Left ventricle myocardium inferior (tissue), 1 donor: ENCODE measurements at regions not wholly inside any gene's neighbourhood (a gene's known extent, or its start where the extent isn't known, plus 50 kb on each side); places are given as distances from the start of the nearest gene placed in this dataset.

Experiments
- DNase-seq: peaks from one replicate; pipeline ENCODE4 v3.0.0-alpha.2; 2020
- H3K27ac ChIP-seq: fragments of 200-600 bp; replicated peaks from 2 replicates; pipeline ENCODE4 v1.8.0; 2021
- H3K27me3 ChIP-seq: fragments of 200-600 bp; 2 replicates; pipeline ENCODE4 v1.8.0; 2021; ENCODE audit warnings: low read depth
- H3K36me3 ChIP-seq: fragments of 200-600 bp; 2 replicates; pipeline ENCODE4 v1.8.0; 2021
- H3K4me1 ChIP-seq: fragments of 200-600 bp; 2 replicates; pipeline ENCODE4 v1.8.0; 2021
- H3K4me3 ChIP-seq: fragments of 200-600 bp; 2 replicates; pipeline ENCODE4 v1.8.0; 2021; ENCODE audit warnings: mild to moderate bottlenecking, moderate library complexity
- H3K9me3 ChIP-seq: fragments of 200-600 bp; replicated peaks from 2 replicates; pipeline ENCODE4 v1.8.0; 2021
- intact Hi-C: fragments of 100-400 bp; cut with micrococcal nuclease; formaldehyde crosslinking; loops from one replicate; pipeline ENCODE4 v1.11.0; 2022
- TF ChIP-seq, protein P1 (sequence below): fragments of 200-600 bp; IDR thresholded peaks from 2 replicates; pipeline ENCODE4 v1.8.0; 2021; ENCODE audit warnings: antibody characterized with exemption, mild to moderate bottlenecking, borderline replicate concordance
- donor health status: DM: no; HTN: yes; CAD: no; lungs with severe emphysema.

DNA sequence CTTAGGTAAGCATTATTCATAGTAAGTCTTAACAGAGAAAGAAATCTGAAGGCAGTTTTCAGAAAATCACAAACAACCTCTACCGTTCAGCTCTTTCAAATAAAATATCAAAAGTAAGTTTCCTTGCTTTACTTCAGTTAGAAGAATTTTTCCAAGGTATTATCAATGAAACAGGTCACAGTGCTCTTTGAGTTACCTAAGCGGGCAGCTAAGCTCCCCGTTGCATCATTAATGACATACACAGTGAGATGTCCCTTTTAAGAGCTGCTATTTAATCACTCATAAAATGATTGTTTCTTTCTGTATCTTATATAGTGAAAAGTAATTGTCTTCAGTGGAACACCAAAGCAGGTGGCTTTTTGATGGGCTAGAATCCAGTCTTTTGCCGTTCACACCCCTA lies 86.2 kb upstream of the PIK3R1 start:
- Histone ChIP-seq H3K27me3 (no peaks in the 10 kb centered on the region), H3K27ac (no peak overlapping the region), H3K4me3 (no peak overlapping the region), H3K4me1 (no peaks in the 10 kb centered on the region), H3K9me3 (no peaks in the 10 kb centered on the region), H3K36me3 (no peaks in the 10 kb centered on the region)
- TF ChIP-seq, protein P1, sequence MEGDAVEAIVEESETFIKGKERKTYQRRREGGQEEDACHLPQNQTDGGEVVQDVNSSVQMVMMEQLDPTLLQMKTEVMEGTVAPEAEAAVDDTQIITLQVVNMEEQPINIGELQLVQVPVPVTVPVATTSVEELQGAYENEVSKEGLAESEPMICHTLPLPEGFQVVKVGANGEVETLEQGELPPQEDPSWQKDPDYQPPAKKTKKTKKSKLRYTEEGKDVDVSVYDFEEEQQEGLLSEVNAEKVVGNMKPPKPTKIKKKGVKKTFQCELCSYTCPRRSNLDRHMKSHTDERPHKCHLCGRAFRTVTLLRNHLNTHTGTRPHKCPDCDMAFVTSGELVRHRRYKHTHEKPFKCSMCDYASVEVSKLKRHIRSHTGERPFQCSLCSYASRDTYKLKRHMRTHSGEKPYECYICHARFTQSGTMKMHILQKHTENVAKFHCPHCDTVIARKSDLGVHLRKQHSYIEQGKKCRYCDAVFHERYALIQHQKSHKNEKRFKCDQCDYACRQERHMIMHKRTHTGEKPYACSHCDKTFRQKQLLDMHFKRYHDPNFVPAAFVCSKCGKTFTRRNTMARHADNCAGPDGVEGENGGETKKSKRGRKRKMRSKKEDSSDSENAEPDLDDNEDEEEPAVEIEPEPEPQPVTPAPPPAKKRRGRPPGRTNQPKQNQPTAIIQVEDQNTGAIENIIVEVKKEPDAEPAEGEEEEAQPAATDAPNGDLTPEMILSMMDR: no peak
- intact Hi-C loops: no loop called here
- DNase-seq: no peak

DNA sequence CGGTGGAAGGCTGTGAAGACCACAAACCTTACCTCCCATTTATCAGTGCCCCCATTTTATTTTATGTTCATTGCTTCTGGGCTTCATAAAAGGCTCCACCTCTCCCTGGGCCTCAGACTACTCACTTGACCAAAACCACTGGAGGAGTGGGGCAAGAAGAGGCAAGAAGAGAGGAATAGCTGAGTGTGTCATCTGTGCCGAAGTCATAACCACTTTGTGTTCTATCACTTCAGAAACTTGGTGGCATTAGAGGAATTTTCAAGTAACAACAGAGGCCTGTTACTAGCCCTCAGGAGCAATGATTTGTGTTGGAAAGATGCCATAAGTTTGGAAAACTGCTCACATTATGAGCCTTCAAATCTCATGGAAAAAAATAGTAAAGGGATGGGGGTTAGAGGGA lies 88.7 kb upstream of the PIK3R1 start:
- Histone ChIP-seq H3K4me3 (no peak overlapping the region), H3K4me1 (no peaks in the 10 kb centered on the region), H3K9me3 (no peaks in the 10 kb centered on the region), H3K27ac (no peak overlapping the region), H3K36me3 (no peaks in the 10 kb centered on the region), H3K27me3 (no peaks in the 10 kb centered on the region)
- TF ChIP-seq, protein P1: no peak
- intact Hi-C loops: no loop called here
- DNase-seq: no peak

DNA sequence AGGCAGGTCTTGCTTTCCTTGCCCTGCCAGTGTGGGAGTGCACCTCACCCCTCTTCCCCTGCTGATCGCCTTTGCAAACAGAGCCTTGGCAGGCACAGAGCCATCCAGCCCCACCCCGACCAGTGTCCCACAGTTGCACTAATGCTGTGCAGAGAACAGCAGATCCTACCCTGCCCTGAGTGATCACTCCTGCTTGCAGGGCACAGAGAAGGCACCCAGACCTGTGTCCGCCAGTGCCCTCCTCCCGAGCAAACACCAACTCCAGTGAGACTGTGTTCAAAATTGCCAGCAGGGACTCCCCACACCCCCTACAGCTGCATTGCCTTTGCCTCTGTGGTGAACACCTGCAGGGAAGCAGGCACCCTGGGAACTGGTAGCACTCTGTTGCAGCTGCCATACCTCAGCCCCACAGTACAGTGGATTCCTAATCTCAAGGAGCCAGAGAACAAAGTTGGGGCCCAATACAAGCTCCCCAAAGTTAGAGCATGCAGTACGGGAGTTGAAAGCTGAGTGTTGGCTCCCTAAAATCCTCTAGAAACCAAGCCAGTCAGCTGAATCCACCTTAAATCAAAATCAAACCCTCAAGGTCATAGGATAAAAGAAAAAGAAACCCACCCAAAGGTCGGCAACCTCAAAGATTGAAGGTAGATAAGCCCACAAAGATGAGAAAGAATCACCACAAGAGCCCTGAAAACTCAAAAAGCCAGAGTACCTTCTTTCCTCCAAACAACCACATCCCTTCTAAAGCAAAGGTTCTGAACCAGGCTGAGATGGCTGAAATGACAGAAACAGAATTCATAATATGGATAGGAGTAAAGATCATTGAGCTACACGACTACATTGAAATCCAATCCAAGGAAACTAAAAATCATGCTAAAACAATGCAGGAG lies 92.9 kb upstream of the PIK3R1 start:
- Histone ChIP-seq H3K36me3 (no peaks in the 10 kb centered on the region), H3K4me1 (no peaks in the 10 kb centered on the region), H3K9me3 (no peaks in the 10 kb centered on the region), H3K4me3 (no peak overlapping the region), H3K27me3 (no peaks in the 10 kb centered on the region), H3K27ac (no peak overlapping the region)
- intact Hi-C loops: no loop called here
- no peak for DNase-seq
- TF ChIP-seq, protein P1: no peak

DNA sequence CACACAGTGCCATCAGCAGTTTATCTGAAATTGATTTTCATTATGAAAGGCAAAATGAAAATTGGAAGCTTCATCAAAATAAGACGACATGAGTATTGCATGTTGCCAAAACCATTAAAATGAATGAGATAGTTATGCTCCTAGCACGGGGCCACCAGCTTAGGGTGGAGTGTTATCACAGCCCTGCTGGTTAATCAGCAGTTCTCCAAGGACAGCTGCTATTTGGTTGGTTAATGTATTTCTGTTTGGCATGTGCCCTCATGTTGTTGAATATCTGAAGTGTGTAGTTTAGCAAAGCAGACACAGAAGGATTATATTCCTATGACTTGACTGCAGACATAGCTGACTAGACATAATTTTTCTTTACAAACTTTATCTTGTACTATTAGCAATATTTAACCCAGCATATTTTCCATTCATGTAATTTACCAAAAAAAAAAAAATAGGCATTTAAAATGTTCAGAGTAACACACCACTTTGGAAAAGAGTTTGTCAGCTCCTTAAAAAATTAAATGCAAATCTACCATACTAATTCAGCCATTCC lies 98.6 kb upstream of the PIK3R1 start:
- Histone ChIP-seq H3K36me3 (no peaks in the 10 kb centered on the region), H3K27ac (no peak overlapping the region), H3K27me3 (no peaks in the 10 kb centered on the region), H3K4me3 (no peak overlapping the region), H3K4me1 (no peaks in the 10 kb centered on the region), H3K9me3 (no peaks in the 10 kb centered on the region)
- TF ChIP-seq, protein P1: no peak
- intact Hi-C loops: no loop called here
- DNase-seq: no peak

DNA sequence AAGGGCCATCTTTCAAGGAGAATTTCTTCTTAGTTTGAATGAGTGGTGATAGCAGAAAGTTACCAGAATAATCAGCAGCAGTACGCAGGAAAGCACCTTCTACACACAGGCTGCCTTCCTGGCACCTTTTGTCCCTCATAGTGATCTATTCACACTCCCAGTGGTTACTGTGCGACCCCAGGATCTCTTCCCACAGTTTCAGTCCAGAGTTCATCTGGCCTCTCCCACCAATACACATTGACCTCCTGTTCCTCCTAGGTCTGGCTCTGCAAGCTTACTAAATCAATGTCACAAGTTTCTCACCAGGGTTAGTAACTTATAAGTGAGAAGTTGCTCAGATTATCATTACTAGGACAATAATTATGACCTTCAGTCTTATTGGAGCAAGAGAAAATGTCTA lies 99.1 kb upstream of the PIK3R1 start:
- Histone ChIP-seq H3K4me1 (no peaks in the 10 kb centered on the region), H3K4me3 (no peak overlapping the region), H3K36me3 (no peaks in the 10 kb centered on the region), H3K27ac (no peak overlapping the region), H3K27me3 (no peaks in the 10 kb centered on the region), H3K9me3 (no peaks in the 10 kb centered on the region)
- intact Hi-C loops: no loop called here
- TF ChIP-seq, protein P1: no peak
- DNase-seq: no peak
